ENCODE measurements at regions not wholly inside any gene's neighbourhood (a gene's known extent, or its start where the extent isn't known, plus 50 kb on each side); places are given as distances from the start of the nearest gene placed in this dataset.
A peak's percentile ranks its signal among the peaks of the same experiment; 100 is the strongest.
"Not testable (repeated sequence)": the region's sequence is repeated elsewhere in the genome, so short reads cannot be mapped to it uniquely, and the experiment has no call there.

GRCh38 chr11:21794306-21794705 is 398.6 kb upstream of the ANO5 start:
- Mint-ChIP-seq H3K36me3 (ENCODE audit: low read depth) (no peaks in the 10 kb centered on the region), H3K4me1 (no peaks in the 10 kb centered on the region), H3K4me3 (no peak overlapping the region), H3K27ac (no peak overlapping the region), H3K27me3 (no peaks in the 10 kb centered on the region), H3K9me3 (ENCODE audit: low read depth) (peaks cover 20% of the 10 kb centered on the region)
- no peak for DNase-seq
- intact Hi-C loops (cut with DNase I, micrococcal nuclease) = no loop called here
- ChIA-PET CTCF (no interaction called here), POLR2A (no interaction called here)
- no peak for ATAC-seq

DNA sequence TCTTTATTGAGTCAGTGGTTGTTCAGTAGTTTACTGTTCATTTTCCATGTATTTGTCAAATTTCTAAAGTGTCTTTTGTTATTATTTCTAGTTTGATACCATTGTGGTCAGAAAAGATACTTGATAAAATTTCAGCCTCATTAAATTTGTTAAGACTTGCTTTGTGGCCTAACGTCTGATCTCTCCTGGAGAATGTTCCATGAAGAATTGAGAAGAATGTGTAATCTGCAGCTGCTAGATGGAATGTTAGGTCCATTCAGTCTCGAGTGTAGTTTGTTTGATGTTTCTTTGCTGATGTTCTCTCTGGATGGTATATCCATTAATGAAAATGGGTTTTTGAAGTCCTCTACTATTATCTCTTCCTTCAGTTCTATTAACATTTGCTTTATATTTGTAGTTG is 394.7 kb upstream of the ANO5 start:
- ChIA-PET POLR2A (no interaction called here), CTCF (no interaction called here)
- intact Hi-C loops (cut with DNase I, micrococcal nuclease) = no loop called here
- Mint-ChIP-seq H3K27me3 (no peaks in the 10 kb centered on the region), H3K9me3 (ENCODE audit: low read depth) (peaks cover 15% of the 10 kb centered on the region), H3K27ac (no peak overlapping the region), H3K36me3 (ENCODE audit: low read depth) (no peaks in the 10 kb centered on the region), H3K4me3 (no peak overlapping the region), H3K4me1 (no peaks in the 10 kb centered on the region)
- no peak for ATAC-seq
- no peak for DNase-seq

DNA sequence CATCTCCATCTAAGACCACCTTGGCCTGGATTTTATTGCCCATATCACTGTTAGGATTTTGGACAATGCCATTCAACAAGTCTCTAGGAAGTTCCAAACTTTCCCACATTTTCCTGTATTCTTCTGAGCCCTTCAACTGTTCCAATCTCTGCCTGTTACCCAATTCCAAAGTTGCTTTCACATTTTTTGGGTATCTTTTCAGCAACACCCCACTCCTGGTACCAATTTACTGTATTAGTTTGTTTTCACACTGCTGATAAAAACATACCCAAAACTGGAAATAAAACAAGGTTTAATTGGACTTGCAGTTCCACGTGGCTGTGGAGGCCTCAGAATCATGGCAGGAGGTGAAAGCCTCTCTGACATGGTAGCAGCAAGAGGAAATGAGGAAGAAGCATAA is 388.4 kb upstream of the ANO5 start:
- CTCF ChIA-PET; ATAC-seq; intact Hi-C loops (cut with DNase I, micrococcal nuclease); H3K4me3 Mint-ChIP-seq; POLR2A ChIA-PET; H3K27ac Mint-ChIP-seq; H3K27me3 Mint-ChIP-seq; DNase-seq; H3K36me3 Mint-ChIP-seq (ENCODE audit: low read depth): not testable (repeated sequence)
- Mint-ChIP-seq H3K9me3 (ENCODE audit: low read depth) (peaks cover 18% of the 10 kb centered on the region), H3K4me1 (peaks cover 12% of the 10 kb centered on the region)

GRCh38 chr11:21806508-21806907 is 386.4 kb upstream of the ANO5 start:
- ATAC-seq = no peak
- Mint-ChIP-seq H3K36me3 (ENCODE audit: low read depth) (peaks cover 4% of the 10 kb centered on the region), H3K4me3 (no peak overlapping the region), H3K27ac (no peak overlapping the region), H3K9me3 (ENCODE audit: low read depth) (peaks cover 21% of the 10 kb centered on the region), H3K4me1 (peaks cover 12% of the 10 kb centered on the region), H3K27me3 (no peaks in the 10 kb centered on the region)
- ChIA-PET CTCF (no interaction called here), POLR2A (no interaction called here)
- DNase-seq = no peak
- intact Hi-C loops (cut with DNase I, micrococcal nuclease) = no loop called here

- POLR2A ChIA-PET = no interaction called here
- peak; percentile 41 for DNase-seq
- peaks cover 19% of the 10 kb centered on the region for H3K9me3 Mint-ChIP-seq (ENCODE audit: low read depth)
- H3K27ac Mint-ChIP-seq = no peak overlapping the region
- ATAC-seq = peak; percentile 66
- no peak overlapping the region for H3K4me3 Mint-ChIP-seq
- H3K27me3 Mint-ChIP-seq = no peaks in the 10 kb centered on the region
- intact Hi-C loops (cut with DNase I, micrococcal nuclease) = no loop called here
- H3K4me1 Mint-ChIP-seq = peaks cover 12% of the 10 kb centered on the region
- peaks cover 4% of the 10 kb centered on the region for H3K36me3 Mint-ChIP-seq (ENCODE audit: low read depth)
- CTCF ChIA-PET = no interaction called here
Observed at GRCh38 chr11:21806947-21807346, 385.9 kb upstream of the ANO5 start.

DNA sequence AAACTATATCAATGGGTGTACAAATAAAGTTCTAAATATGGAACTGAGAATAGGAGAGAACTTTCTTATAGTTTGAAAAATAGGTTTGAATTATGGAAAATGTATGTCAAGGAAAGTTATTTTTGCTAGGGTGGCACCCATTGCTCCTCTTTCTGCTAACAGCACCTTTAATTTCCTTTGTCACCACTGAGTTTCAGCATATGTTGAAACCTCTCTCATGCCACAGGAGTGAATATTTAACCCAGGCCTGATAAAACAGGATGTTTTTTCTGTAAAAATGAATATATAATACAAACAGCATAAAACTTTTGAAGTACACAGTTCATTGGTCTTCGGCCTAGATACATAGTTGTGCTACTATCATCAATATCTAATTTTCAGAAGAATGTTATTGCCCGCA is 385.5 kb upstream of the ANO5 start:
- H3K4me1 Mint-ChIP-seq = peaks cover 12% of the 10 kb centered on the region
- H3K27ac Mint-ChIP-seq = no peak overlapping the region
- intact Hi-C loops (cut with DNase I, micrococcal nuclease) = no loop called here
- H3K4me3 Mint-ChIP-seq = no peak overlapping the region
- ChIA-PET CTCF (no interaction called here), POLR2A (no interaction called here)
- no peak for DNase-seq
- H3K36me3 Mint-ChIP-seq (ENCODE audit: low read depth) = peaks cover 4% of the 10 kb centered on the region
- ATAC-seq = peak; percentile 19
- H3K9me3 Mint-ChIP-seq (ENCODE audit: low read depth) = peaks cover 19% of the 10 kb centered on the region
- H3K27me3 Mint-ChIP-seq = no peaks in the 10 kb centered on the region

DNA sequence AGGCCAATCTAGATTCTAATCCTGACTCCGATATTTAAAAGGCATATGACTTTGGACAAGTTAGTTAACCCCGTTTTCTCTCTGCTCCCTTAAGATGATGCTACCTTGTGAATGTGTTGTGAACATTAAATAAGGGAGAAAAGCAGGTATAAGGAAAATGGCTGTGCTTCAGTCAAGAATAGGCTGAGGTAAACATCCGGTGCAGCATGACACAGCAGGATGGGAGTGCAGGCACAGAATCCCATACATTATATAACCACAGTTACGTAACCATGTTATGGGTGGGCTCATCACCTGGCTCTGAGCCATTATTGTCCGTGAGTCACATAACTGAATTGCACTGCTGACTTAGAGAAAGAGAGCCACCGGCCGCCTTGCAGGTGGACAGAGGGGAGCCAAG is 382.2 kb upstream of the ANO5 start:
- POLR2A ChIA-PET = no interaction called here
- Mint-ChIP-seq H3K27me3 (no peaks in the 10 kb centered on the region), H3K4me1 (peaks cover 12% of the 10 kb centered on the region), H3K4me3 (no peak overlapping the region), H3K27ac (no peak overlapping the region), H3K36me3 (ENCODE audit: low read depth) (no peaks in the 10 kb centered on the region), H3K9me3 (ENCODE audit: low read depth) (peaks cover 7% of the 10 kb centered on the region)
- CTCF ChIA-PET = no interaction called here
- DNase-seq (no peak), ATAC-seq (no peak)
- intact Hi-C loops (cut with DNase I, micrococcal nuclease) = no loop called here

GRCh38 chr11:21811572-21811971 is 381.3 kb upstream of the ANO5 start:
- Mint-ChIP-seq H3K27me3 (no peaks in the 10 kb centered on the region), H3K9me3 (ENCODE audit: low read depth) (peaks cover 6% of the 10 kb centered on the region), H3K27ac (no peak overlapping the region), H3K36me3 (ENCODE audit: low read depth) (no peaks in the 10 kb centered on the region), H3K4me3 (no peak overlapping the region), H3K4me1 (peaks cover 9% of the 10 kb centered on the region)
- CTCF ChIA-PET = no interaction called here
- intact Hi-C loops (cut with DNase I, micrococcal nuclease) = no loop called here
- DNase-seq (no peak), ATAC-seq (no peak)
- POLR2A ChIA-PET = no interaction called here

DNA sequence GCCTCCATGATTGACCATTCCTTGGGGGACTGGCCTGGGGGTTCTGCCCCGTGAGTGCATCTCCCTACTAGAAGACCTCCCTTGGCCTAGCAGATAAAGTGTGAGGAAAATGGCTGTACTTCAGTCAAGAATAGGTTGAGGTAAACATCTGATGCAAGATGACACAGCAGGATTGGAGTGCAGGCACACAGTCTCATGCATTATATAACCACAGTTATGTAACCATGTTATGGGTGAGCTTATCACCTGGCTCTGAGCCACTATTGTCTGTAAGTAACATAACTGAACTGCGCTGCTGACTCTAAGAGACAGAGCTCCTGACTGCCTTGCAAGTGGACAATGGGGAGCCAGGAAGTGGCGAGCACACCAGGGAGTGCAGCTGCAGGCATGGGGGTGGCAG is 378.7 kb upstream of the ANO5 start:
- peaks cover 5% of the 10 kb centered on the region for H3K9me3 Mint-ChIP-seq (ENCODE audit: low read depth)
- ATAC-seq = no peak
- ChIA-PET CTCF (no interaction called here), POLR2A (no interaction called here)
- H3K4me3 Mint-ChIP-seq = no peak overlapping the region
- intact Hi-C loops (cut with DNase I, micrococcal nuclease) = no loop called here
- H3K4me1 Mint-ChIP-seq = no peaks in the 10 kb centered on the region
- no peaks in the 10 kb centered on the region for H3K36me3 Mint-ChIP-seq (ENCODE audit: low read depth)
- H3K27me3 Mint-ChIP-seq = no peaks in the 10 kb centered on the region
- no peak for DNase-seq
- H3K27ac Mint-ChIP-seq = no peak overlapping the region

- Mint-ChIP-seq H3K4me1 (no peaks in the 10 kb centered on the region), H3K27me3 (no peaks in the 10 kb centered on the region), H3K36me3 (ENCODE audit: low read depth) (no peaks in the 10 kb centered on the region), H3K27ac (no peak overlapping the region), H3K4me3 (no peak overlapping the region), H3K9me3 (ENCODE audit: low read depth) (no peaks in the 10 kb centered on the region)
- ChIA-PET POLR2A (no interaction called here), CTCF (no interaction called here)
- intact Hi-C loops (cut with DNase I, micrococcal nuclease) = no loop called here
- no peak for ATAC-seq
- no peak for DNase-seq
Observed at GRCh38 chr11:21817696-21818095, 375.2 kb upstream of the ANO5 start.

- H3K4me3 Mint-ChIP-seq = no peak overlapping the region
- ATAC-seq (no peak), DNase-seq (no peak)
- no peaks in the 10 kb centered on the region for H3K36me3 Mint-ChIP-seq (ENCODE audit: low read depth)
- intact Hi-C loops (cut with DNase I, micrococcal nuclease) = no loop called here
- ChIA-PET POLR2A (no interaction called here), CTCF (interaction anchor here (0.7 kb wide), 1 partner anchor 1405 kb away, joined by 3 read pairs; no protein-coding TSS in a partner anchor)
- H3K27me3 Mint-ChIP-seq = no peaks in the 10 kb centered on the region
- no peak overlapping the region for H3K27ac Mint-ChIP-seq
- no peaks in the 10 kb centered on the region for H3K4me1 Mint-ChIP-seq
- no peaks in the 10 kb centered on the region for H3K9me3 Mint-ChIP-seq (ENCODE audit: low read depth)
Observed at GRCh38 chr11:21820176-21820575, 372.7 kb upstream of the ANO5 start.

- ChIA-PET CTCF (interaction anchor here (0.6 kb wide), 1 partner anchor 560 kb away, joined by 3 read pairs; no protein-coding TSS in a partner anchor), POLR2A (no interaction called here)
- no peaks in the 10 kb centered on the region for H3K36me3 Mint-ChIP-seq (ENCODE audit: low read depth)
- H3K27me3 Mint-ChIP-seq = no peaks in the 10 kb centered on the region
- no peaks in the 10 kb centered on the region for H3K4me1 Mint-ChIP-seq
- no peaks in the 10 kb centered on the region for H3K9me3 Mint-ChIP-seq (ENCODE audit: low read depth)
- no peak for DNase-seq
- intact Hi-C loops (cut with DNase I, micrococcal nuclease) = no loop called here
- no peak overlapping the region for H3K27ac Mint-ChIP-seq
- ATAC-seq = no peak
- no peak overlapping the region for H3K4me3 Mint-ChIP-seq
Observed at GRCh38 chr11:21825127-21825526, 367.8 kb upstream of the ANO5 start.

GRCh38 chr11:21838427-21838826 is 354.5 kb upstream of the ANO5 start:
- H3K9me3 Mint-ChIP-seq (ENCODE audit: low read depth) = no peaks in the 10 kb centered on the region
- no peak for ATAC-seq
- H3K27ac Mint-ChIP-seq = no peak overlapping the region
- H3K36me3 Mint-ChIP-seq (ENCODE audit: low read depth) = no peaks in the 10 kb centered on the region
- H3K4me3 Mint-ChIP-seq = no peak overlapping the region
- no peaks in the 10 kb centered on the region for H3K4me1 Mint-ChIP-seq
- intact Hi-C loops (cut with DNase I, micrococcal nuclease) = no loop called here
- DNase-seq = no peak
- CTCF ChIA-PET = no interaction called here
- POLR2A ChIA-PET = no interaction called here
- no peaks in the 10 kb centered on the region for H3K27me3 Mint-ChIP-seq

Data from activated CD4-positive, alpha-beta T cell treated with anti-CD3 and anti-CD28 coated beads for 36 hours (primary cell).